Endodermal cell (in vitro differentiated cells): ENCODE measurements at regions not wholly inside any gene's neighbourhood (a gene's known extent, or its start where the extent isn't known, plus 50 kb on each side); places are given as distances from the start of the nearest gene placed in this dataset.
"Not testable (repeated sequence)": the region's sequence is repeated elsewhere in the genome, so short reads cannot be mapped to it uniquely, and the experiment has no call there.

Experiments
- DNase-seq: peaks from one replicate; pipeline ENCODE4 v3.0.0-alpha.2; 2017
- H3K27ac ChIP-seq: 2 replicates; pipeline ENCODE4 v1.5.1; 2013; ENCODE audit warnings: mild to moderate bottlenecking, low read depth, low read length, moderate library complexity
- H3K27me3 ChIP-seq: 2 replicates; pipeline ENCODE4 v1.6.1; 2013; ENCODE audit warnings: mild to moderate bottlenecking, low read length, moderate library complexity; ENCODE audit not compliant: insufficient read depth, control insufficient read depth, poor library complexity, severe bottlenecking
- H3K36me3 ChIP-seq: 2 replicates; pipeline ENCODE4 v1.7.0; 2013; ENCODE audit warnings: mild to moderate bottlenecking, low read length, moderate library complexity; ENCODE audit not compliant: control insufficient read depth, insufficient read depth
- H3K4me1 ChIP-seq: one replicate; pipeline ENCODE4 v1.7.0; 2013; ENCODE audit warnings: low read length; ENCODE audit not compliant: control insufficient read depth, insufficient read depth
- H3K4me3 ChIP-seq: 2 replicates; pipeline ENCODE4 v1.5.1; 2013; ENCODE audit warnings: mild to moderate bottlenecking, low read length, moderate library complexity
- H3K9ac ChIP-seq: 2 replicates; pipeline ENCODE4 v1.6.1; 2013; ENCODE audit warnings: mild to moderate bottlenecking, low read length, moderate library complexity; ENCODE audit not compliant: poor library complexity, severe bottlenecking; ENCODE audit errors: extremely low read depth
- H3K9me3 ChIP-seq: 2 replicates; pipeline ENCODE4 v1.6.1; 2013; ENCODE audit warnings: mild to moderate bottlenecking, low read length, moderate library complexity; ENCODE audit not compliant: control insufficient read depth
- H3K27ac Mint-ChIP-seq: 2 replicates; pipeline ENCODE4 v1.8.0; 2020; ENCODE audit warnings: mixed read lengths
- H3K27me3 Mint-ChIP-seq: 2 replicates; pipeline ENCODE4 v1.8.0; 2021; ENCODE audit warnings: mild to moderate bottlenecking, mixed read lengths; ENCODE audit not compliant: insufficient read depth
- H3K36me3 Mint-ChIP-seq: 2 replicates; pipeline ENCODE4 v1.8.0; 2020; ENCODE audit warnings: low read depth, mixed read lengths
- H3K4me1 Mint-ChIP-seq: 2 replicates; pipeline ENCODE4 v1.8.0; 2020; ENCODE audit warnings: mixed read lengths
- H3K4me3 Mint-ChIP-seq: 2 replicates; pipeline ENCODE4 v1.8.0; 2020; ENCODE audit warnings: mild to moderate bottlenecking, moderate library complexity, mixed read lengths
- H3K9me3 Mint-ChIP-seq: 2 replicates; pipeline ENCODE4 v1.8.0; 2020; ENCODE audit warnings: mild to moderate bottlenecking, mixed read lengths
- CTCF ChIP-seq: fragments of 200-600 bp; sonication (generic); conservative IDR thresholded peaks from 2 replicates; pipeline ENCODE4 v1.5.0; 2021; ENCODE audit warnings: antibody characterized with exemption, mild to moderate bottlenecking
- WGBS, 2 experiments: methylation state at CpG; one replicate each; pipeline versions ENCODE4 v1.1.5 to v1.1.7; 2013; ENCODE audit warnings: missing lambda C conversion rate in 2 of 2, mixed read lengths in 1 of 2; ENCODE audit not compliant: insufficient coverage in 1 of 2, insufficient read length in 1 of 2; 5-methylcytosine and 5-hydroxymethylcytosine counted together

GRCh38 chr14:103232831-103233319, 101.2 kb upstream of the EIF5 start:
- no peak overlapping the region for H3K27ac Mint-ChIP-seq
- DNase-seq, result no peak

GRCh38 chr14:103233328-103233727, 100.7 kb upstream of the EIF5 start:
- H3K36me3 ChIP-seq, result no peaks in the 10 kb centered on the region
- H3K27me3 ChIP-seq, result no peaks in the 10 kb centered on the region
- H3K4me1 ChIP-seq, result no peaks in the 10 kb centered on the region
- H3K9ac ChIP-seq, result no peak overlapping the region
- H3K27ac Mint-ChIP-seq, result no peak overlapping the region
- no peak overlapping the region for H3K4me3 ChIP-seq
- WGBS, 2 experiments, result 91 to 100% methylated on average over 2 to 3 of the region's 3 CpGs
- no peak for TF ChIP-seq CTCF
- peaks cover 13% of the 10 kb centered on the region for H3K27me3 Mint-ChIP-seq
- H3K9me3 Mint-ChIP-seq, result peaks cover 26% of the 10 kb centered on the region
- peaks cover 4% of the 10 kb centered on the region for H3K9me3 ChIP-seq
- H3K36me3 Mint-ChIP-seq, result no peaks in the 10 kb centered on the region
- H3K4me1 Mint-ChIP-seq, result peaks cover 12% of the 10 kb centered on the region
- H3K4me3 Mint-ChIP-seq, result no peak overlapping the region
- H3K27ac ChIP-seq, result no peak overlapping the region
- DNase-seq, result no peak

More at GRCh38 chr14:103232831-103233319, 101.2 kb upstream of the EIF5 start:
- Histone ChIP-seq H3K4me3 (no peak overlapping the region), H3K27me3 (no peaks in the 10 kb centered on the region), H3K27ac (no peak overlapping the region), H3K9me3 (no peaks in the 10 kb centered on the region), H3K9ac (no peak overlapping the region), H3K36me3 (no peaks in the 10 kb centered on the region), H3K4me1 (no peaks in the 10 kb centered on the region)
- no peak overlapping the region for H3K4me3 Mint-ChIP-seq
- no peak for TF ChIP-seq CTCF
- peaks cover 21% of the 10 kb centered on the region for H3K9me3 Mint-ChIP-seq
- peaks cover 16% of the 10 kb centered on the region for H3K4me1 Mint-ChIP-seq
- peaks cover 13% of the 10 kb centered on the region for H3K27me3 Mint-ChIP-seq
- no peaks in the 10 kb centered on the region for H3K36me3 Mint-ChIP-seq
- WGBS, 2 experiments, result 91 to 93% methylated on average over 10 to 16 of the region's 16 CpGs

- Mint-ChIP-seq H3K4me1 (peaks cover 11% of the 10 kb centered on the region), H3K27me3 (peaks cover 13% of the 10 kb centered on the region), H3K9me3 (peaks cover 41% of the 10 kb centered on the region)
- H3K27ac Mint-ChIP-seq, H3K4me1 ChIP-seq, H3K36me3 ChIP-seq, H3K4me3 ChIP-seq, H3K4me3 Mint-ChIP-seq, H3K36me3 Mint-ChIP-seq, H3K27me3 ChIP-seq, H3K27ac ChIP-seq, H3K9ac ChIP-seq, DNase-seq: not testable (repeated sequence)
- H3K9me3 ChIP-seq, result peaks cover 19% of the 10 kb centered on the region
- WGBS, 2 experiments, result 94 to 96% methylated on average over 5 to 8 of the region's 9 CpGs
Observed at GRCh38 chr14:103234826-103235225, 99.2 kb upstream of the EIF5 start.

- Mint-ChIP-seq H3K4me1 (peaks cover 11% of the 10 kb centered on the region), H3K27me3 (peaks cover 13% of the 10 kb centered on the region), H3K9me3 (peaks cover 46% of the 10 kb centered on the region)
- not testable (repeated sequence) for H3K9ac ChIP-seq, H3K27ac ChIP-seq, H3K27me3 ChIP-seq, H3K4me3 Mint-ChIP-seq, H3K36me3 Mint-ChIP-seq, DNase-seq, H3K4me3 ChIP-seq, H3K27ac Mint-ChIP-seq, H3K36me3 ChIP-seq, H3K4me1 ChIP-seq
- peaks cover 25% of the 10 kb centered on the region for H3K9me3 ChIP-seq
- WGBS, 2 experiments, result 83 to 87% methylated on average over 5 of the region's 5 CpGs
Observed at GRCh38 chr14:103235506-103235905, 98.5 kb upstream of the EIF5 start.
